SKM-1 treated with dmso at 0.1 percent for 144 hours (cell line): ENCODE measurements at regions not wholly inside any gene's neighbourhood (a gene's known extent, or its start where the extent isn't known, plus 50 kb on each side); places are given as distances from the start of the nearest gene placed in this dataset.
"Not testable (repeated sequence)": the region's sequence is repeated elsewhere in the genome, so short reads cannot be mapped to it uniquely, and the experiment has no call there.

Experiments used
- DNase-seq: peaks from one replicate; lab custom pipeline; 2025; ENCODE audit not compliant: unreplicated experiment; lab: John Stamatoyannopoulos, UW

DNA sequence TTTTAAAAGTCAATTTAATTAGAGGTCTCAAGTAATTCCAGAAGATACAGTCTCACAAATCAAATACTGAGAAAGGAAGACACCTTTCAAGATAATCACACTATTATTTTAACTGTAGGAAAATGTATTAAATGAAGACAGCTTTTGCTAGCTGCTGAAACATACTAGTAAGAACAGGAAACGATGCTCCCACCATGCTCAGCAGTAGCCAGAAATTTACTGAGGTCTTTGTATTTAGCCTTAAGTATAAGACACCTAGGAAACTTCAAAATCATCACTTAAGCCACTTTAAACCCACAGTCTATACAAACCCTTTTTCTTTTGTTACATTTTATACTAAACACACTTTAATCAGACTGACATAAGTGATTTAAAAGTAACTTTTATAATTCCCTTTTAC lies 72.7 kb upstream of the NPIPB12 start:
- not testable (repeated sequence) for DNase-seq

DNA sequence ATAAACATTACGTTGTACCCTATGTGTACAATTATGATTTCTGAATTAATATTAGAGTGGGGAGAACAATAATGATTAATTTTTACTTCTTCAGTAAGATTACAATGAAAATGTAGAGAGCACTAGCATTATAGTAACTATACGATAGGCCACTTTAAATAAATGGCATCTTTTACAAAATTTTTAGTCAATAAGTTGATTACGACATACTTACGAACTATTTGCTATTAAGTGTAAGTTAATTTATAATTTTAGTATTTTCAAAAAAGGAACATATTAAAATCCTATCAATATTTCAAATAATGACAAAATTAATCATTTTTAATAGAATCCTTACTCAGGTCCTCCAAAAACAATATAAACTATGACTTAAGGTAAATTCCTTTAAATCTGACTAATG lies 75.6 kb upstream of the NPIPB12 start:
- not testable (repeated sequence) for DNase-seq

DNA sequence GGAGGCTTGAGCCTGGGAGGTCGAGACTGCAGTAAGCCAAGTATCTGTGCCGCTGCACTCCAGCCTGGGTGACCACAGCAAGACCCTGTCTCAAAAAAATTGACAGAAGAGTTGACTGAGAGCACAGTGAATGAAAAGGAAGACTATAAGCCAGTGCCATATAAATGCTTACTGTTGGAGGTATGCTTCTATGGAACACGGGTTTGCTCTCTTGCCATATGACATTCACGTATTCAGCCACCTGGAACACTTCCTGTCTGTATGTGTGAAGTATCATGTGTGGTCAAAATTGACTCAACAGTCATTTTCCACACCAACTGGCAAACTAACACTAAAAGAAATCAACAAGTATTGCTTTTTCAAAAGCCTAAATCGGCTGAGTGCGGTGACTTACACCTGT lies 71.1 kb upstream of the SPN start:
- DNase-seq = not testable (repeated sequence)

DNA sequence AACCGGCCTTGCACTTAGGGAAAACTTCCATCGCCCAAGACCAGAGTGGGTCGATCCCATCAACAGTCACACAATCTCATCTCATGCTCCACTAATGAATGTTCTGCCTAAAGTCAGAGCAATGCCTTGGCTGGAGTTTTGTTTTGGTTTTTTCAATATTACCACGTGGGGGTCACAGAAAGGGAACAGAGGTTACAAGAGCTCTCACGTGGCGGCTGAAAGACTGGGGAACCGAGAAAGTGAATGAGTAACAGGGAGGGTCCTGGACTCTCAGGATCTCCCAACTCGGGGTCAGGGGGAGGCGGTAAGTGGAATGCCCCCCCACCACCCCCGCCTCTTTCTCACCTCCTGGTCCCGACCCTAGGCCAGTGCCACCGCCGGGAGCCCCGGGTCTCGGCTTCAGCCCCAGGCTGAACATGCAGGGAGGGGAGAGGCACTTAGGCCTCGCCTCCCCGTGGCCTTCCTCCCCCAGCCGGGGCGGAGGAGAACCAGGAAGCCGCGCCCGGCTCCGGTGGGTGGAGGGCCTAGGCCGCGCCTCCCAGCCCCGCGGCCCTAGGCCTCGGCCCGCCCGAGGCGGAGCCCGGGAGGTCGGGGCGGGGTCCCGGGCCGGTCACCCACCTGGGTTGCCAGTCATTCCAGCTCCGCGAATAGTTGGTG lies 68.7 kb upstream of the SPN start:
- not testable (repeated sequence) for DNase-seq

DNA sequence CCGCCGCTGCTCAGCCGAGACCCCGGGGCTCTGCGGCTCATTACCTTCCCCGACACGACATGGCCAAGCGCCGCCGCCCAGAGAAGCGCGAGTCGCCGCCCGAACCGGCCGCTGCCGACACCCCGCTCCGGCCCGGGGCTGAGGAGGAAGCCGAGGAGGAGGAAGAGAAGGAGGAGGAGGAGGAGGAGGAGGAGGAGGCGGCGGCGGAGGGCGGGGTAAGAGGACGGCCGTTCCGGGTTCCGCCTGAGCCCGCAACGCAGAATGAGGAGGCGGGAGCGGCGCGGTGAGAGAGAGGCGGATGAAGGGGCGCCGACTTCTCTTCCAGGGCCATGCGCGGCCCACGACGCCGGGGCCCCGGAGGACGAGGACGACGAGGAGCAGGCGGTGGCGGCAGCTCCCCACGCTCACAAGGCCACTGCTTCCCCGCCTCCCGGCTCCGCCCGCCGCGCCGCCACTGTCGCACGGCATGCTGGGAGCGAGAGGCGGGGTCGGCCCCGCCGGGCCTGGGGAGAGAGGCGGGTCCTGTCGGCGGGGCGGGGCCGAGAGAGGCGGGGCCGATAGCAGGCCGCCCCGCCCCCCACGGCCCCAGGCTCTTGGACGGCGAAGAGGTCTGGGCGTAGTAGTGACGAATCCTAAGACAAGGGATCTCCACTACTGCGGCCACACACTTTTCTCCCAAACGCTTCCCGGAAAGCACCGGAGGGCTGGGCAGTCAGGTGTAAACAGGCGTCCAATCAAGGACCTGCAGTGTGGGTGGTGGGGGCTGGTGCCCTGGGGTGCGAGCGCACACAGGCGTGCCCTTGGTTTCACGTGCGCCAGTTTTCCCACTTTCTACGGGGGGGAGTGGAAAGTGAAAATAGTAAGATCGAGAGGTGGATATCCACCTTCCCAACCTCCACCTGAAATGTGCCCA lies 67.9 kb upstream of the SPN start:
- DNase-seq = peak; percentile 75

DNA sequence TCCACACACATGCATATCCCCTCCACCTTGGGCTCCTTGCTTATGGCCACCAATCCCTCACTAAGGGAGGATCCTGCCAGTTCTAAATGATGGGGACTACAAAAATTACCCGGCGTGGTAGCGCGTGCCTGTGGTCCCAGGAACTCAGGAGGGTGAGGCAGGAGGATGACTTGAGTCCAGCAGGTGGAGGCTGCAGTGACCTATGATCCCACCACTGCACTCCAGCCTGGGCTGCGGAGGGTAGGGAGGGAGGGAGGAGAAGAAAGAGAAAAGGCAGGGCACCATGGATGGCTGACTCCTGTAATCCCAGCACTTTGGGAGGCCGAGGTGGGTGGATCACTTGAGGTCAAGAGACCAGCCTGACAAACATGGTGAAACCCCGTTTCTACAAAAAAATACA lies 66.0 kb upstream of the SPN start:
- not testable (repeated sequence) for DNase-seq

DNA sequence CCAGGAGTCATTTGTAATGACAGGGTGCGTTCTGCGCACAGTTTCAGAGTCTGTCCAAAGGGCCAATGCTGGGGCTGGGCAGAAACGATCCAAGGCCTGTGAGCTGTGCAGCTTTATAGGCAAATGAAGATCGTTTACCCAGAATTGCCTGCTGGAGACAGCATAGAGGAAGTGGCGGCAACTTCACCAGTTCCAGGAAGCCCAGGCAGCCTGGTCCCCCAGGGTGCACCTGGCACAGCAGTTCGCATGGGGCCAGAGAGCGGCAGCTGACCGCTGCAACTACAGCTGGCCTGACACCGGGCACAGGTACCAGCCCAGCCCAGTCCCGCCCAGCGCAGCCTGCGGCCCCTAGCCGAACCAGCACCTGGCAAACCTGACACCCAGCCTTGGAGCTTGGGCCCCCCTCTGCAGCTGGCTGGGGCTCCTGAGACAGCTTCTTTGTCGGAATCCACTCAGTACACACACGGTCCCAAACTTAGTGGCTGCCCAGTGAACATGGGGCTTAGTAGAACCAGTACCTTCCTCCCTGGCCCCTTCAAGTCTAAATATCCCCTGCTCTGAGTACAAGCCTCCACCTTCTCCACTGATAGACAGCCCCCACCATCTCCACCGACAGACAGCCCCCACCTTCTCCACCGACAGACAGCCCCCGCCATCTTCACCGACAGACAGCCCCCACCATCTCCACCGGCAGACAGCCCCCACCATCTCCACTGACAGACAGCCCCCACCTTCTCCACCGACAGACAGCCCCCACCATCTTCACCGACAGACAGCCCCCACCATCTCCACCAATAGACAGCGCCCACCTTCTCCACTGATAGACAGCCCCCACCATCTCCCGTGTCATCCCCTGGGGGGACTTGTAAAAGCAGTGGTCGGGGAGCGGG lies 62.7 kb upstream of the SPN start:
- not testable (repeated sequence) for DNase-seq

DNA sequence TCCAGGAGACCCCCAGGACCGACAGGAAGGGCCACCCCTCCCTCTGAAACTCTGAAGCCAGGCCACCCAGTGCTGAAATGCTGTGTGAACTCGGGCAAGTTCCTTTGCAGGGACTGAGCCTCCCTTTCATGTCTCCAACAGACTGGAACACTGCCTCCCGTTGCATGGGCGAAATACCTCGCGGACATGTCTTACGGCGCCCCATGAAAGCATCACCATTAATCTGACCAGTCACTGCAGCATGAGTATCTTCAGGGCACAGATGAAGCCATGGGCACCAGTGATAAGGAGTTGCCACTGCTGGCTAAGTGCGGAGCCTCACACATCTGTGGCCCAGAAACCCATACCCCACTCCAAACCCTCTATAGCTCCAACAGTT lies 60.8 kb upstream of the SPN start:
- DNase-seq = not testable (repeated sequence)

DNA sequence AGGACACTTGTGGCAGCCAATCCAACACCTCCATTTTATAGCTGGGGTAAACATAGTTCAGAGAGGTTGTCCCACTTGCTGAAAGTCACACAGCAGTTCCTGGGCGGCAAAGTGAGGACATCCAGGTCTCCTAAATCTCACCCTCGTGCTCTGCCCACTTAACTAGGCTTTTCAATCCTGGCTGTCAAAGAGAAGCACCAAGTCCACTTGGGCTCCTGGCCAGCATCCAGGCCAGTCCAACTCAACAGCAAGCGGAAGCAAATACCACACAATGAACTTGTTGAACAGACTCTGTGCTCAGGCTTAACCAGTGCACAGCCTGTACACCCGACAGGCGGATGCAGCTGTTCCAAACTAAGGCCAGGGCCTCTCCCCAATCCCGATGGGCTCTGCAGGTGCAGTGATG lies 60.4 kb upstream of the SPN start:
- DNase-seq = not testable (repeated sequence)

DNA sequence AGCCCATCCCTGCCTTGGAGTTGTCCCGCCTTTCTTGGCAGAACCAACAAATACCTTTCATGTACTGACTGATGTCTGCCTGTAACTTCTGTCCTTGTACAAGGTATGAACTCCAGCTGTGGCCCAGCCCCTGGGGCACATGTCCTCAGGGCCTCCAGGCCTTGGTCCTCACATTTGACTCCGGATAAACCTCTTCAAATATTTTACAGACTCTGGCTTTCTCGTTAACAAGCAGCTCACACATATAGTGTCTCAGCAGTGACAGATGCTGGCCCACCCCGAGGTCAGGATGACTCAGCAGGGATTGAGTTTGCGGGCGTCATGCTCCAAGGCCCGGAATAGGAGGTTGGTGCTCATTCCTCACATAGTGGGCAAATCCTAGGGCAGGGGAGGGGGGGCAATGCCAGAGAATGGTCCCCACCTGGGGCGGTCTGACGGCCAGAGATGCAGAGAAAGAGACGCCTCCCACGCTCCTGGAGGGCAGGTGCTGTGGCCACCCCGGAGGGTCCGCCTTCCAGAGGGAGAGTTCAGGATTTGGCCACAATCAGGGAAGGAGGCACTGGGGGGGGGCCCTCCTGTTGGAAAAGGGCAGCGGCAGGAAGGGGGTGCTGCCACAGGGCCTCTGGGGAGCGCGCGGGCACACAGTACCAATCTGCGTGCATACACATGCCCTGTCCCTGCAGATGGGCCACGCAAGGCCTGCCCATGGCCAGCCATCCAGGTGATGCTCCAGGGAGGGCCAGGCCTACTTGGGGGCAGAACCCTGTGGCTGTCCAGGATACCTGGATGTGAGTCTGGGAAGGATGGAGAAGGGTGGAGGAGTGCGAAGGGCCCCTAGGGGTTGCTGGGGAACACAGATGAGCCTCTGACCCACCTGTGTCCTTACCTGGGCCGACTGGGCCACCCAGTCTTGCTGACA lies 58.2 kb upstream of the SPN start:
- DNase-seq = not testable (repeated sequence)

DNA sequence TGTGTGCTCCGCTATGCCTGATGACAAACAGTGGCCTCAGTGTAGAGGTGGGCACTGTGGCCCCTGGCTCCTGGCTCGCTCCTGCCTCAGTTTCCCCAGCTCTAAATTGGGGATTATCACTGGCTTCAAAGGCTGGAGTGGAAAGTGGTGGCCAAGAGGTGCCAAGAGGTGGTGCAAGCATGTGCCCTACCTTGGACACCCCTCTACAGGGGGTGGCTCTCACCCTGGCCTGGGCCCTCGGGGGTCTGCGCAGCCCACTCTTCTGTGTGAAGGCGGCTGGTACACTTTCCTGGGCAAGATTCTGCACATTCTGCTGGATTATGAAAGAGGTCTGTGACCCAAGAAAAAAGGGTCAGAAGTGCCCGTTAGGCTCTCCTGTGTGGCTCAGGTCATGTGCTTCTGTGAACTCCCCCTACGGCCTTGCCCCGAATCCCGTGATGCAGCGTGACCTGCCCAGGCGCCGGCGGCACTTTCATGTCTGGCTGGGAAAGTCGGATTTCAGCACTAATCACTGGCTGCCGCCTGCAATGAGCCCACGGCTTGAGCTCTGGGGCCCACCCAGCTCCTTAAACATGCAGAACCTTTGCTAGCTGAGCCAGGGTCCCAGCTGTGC lies 57.3 kb upstream of the SPN start:
- not testable (repeated sequence) for DNase-seq

DNA sequence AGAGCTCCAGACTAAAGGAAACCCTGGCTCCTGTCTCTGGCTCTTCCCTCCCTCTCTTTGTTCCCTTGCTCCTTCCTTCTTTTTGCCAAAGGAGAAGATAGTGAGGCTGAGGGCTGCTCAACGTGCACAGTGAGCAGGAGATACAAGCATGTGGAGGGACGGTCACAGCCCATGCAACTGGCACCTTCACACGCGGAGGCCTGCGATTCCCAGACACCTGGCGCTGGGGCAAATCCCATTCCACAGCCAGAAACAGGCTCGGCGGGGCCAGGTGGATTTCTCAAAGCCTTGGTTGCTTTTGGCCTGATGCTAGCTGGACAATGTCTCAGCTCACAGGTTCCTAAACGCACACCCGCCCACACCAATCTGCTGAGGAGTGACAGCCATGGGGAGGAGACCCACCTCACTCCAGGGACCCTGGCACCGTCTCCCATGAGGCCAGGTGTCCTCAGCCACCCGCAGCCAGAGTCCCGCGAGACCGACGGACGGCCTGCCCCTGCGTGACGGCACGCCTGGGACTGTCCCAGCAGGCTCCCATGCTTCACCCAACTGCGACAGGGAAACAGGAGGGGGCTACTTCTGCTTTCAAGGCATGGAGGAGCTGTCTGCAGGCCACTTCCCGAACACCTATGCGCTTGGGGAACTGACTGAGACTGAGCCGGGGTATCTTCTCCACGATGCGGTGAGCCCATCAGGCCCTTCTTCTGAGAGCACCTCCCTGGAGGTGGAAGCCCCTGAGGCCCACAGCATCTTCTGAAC lies 56.2 kb upstream of the SPN start:
- not testable (repeated sequence) for DNase-seq

DNA sequence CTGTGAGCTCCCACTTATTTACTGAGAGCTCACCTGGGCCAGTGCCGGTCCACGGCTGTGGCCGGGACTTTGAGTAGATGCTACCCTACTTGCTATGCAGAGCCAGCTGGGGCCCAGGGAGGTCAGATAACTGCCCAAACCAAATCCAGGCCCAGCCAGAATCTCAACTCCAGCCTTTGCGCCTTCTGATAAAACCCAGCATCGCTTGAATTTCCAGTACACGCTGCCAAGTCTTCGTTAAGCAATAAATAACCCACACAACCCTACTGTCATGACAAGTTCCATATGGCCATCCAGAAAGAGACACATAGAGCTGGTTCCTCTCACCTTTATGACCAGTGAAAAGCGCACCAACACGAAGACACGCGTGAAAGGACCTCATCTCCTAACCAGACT lies 55.6 kb upstream of the SPN start:
- DNase-seq = not testable (repeated sequence)

DNA sequence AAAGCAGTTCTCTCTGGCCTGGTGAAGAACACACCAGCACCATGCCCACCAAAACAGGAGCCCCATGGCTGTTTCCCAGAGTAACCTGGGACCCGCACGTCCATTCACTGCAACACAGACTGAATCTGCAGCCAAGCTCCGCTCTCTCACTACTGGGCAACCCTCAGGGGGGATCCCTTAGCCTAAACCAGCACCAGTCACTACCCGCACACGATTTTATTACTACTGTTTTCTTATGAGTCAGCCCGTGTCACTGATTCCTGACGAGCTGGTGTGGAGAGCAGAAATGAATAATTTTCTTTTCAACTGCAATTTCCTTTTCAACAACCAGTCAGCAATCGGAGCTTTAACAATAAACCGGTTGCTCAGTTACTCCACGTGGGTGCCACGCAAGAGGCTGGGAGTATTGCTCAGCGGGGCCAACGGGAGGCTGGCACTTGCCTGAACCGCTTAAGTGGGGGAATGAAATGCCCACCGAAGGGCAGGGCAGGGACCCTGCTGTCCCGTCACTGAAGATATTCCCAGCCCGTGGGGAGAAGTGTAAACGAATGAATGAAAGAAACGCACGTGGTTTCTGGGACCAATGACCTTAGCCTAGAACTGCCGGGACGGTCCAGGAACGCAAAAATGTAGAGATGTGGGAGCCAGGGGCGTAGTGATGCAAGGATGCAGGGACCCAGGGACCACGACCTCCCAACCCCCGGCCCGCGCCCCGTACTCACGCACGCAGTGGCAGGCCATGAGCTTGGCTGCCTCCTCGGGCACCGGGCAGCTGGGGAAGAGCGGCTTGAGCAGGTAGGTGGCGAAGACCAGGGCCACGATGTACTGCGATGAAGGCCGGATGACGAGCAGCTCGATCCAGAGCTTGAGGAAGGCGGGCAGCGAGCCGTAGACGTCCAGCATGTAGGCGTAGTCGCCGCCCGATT lies 50.4 kb upstream of the SPN start:
- not testable (repeated sequence) for DNase-seq
